NCI-H748 (cell line): ENCODE measurements at regions not wholly inside any gene's neighbourhood (a gene's known extent, or its start where the extent isn't known, plus 50 kb on each side); places are given as distances from the start of the nearest gene placed in this dataset.
"Not testable (repeated sequence)": the region's sequence is repeated elsewhere in the genome, so short reads cannot be mapped to it uniquely, and the experiment has no call there.

Source experiments
- DNase-seq: peaks from one replicate; lab custom pipeline; 2025; ENCODE audit not compliant: unreplicated experiment; lab: John Stamatoyannopoulos, UW

- no peak for DNase-seq
Observed at GRCh38 chr3:82128271-82128670, 366.8 kb upstream of the GBE1 start.

DNA sequence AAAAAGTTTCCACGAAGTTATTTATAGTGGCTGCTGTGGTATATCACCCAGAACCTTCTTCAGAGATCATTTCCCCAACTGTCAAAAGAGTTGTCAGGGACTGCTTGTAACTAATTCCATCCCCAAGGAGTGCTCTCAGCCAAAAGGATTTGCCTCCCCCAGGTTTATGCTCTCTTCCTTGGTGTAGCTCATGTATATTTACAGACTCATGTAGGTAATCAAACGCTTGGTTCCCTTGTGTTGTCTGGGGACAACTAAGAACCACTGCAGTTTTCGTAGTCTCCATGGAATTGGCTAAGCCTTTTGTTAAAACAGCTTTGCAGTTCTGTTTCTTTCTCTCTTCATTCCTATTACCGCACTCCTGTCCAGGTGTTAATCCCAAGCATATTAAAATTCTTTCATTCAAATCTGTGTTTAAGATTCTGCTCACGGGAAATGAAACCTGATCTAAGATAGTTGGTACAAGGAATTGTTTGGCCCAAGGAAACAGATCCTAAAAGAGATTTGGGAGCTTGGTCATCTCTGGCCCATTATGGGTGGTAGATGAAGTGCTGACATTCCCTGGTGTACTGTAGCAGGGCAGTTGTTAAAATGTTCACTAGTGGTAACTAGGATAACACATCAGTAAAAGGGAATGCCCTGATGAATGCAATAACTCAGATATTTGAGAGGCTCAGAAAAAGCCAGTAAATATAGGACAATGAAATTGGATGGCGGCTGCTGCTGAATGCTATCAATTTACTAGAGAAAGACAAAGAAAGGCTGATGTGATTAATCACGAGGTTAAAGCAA, 361.3 kb upstream of the GBE1 start:
- DNase-seq = no peak

GRCh38 chr3:82114589-82114988, 353.1 kb upstream of the GBE1 start:
- no peak for DNase-seq

DNA sequence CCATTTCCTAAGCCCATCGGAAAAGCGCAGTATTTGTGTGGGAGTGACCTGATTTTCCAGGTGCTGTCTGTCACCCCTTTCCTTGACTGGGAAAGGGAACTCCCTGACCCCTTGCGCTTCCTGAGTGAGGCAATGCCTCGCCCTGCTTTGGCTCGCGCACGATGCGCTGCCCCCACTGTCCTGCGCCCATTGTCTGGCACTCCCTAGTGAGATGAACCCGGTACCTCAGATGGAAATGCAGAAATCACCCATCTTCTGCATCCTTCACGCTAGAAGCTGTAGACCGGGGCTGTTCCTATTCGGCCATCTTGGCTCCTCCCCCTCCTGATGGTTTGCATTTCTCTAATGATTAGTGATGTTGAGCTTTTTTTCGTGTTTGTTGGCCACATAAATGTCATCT, 349.3 kb upstream of the GBE1 start:
- DNase-seq = not testable (repeated sequence)

GRCh38 chr3:82103241-82103640, 341.8 kb upstream of the GBE1 start:
- DNase-seq = no peak

- DNase-seq = no peak
Observed at GRCh38 chr3:82100378-82100777, 338.9 kb upstream of the GBE1 start.

DNA sequence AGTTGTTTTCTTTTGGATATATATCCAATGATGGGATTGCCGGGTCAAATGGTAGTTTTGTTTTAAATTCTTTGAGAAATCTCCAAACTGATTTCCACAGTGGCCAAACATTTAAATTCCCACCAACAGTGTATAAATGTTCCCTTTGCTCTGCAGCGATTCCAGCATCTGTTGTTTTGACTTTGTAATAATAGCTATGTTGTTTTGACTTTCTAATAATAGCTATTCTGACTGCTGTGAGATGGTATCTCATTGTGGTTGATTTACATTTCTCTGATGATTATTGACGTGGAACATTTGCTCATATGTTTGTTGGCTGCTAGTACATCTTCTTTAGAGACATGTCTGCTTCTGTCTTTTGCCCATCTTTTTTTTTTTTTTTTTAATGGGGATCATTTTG, 332.2 kb upstream of the GBE1 start:
- no peak for DNase-seq

- DNase-seq = no peak
Observed at GRCh38 chr3:82088749-82089148, 327.3 kb upstream of the GBE1 start.

DNA sequence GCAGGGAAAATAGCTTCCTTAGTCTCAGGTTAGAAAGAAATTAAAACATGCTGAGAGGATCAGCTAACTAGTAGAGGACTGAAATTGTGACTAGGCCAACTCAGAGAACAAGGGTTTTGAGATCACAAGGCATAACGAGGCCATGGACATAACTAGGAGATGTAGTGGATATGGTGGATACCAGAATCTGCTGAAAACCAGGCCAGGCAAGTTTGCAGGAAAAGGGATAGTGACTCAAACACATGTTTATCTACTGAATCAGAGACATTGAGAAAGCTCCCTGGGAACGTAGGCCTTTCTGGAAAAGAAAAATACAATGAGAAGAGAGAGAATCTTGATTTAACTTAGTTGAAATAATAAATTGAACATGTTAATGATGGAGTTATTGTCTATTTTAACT, 326.5 kb upstream of the GBE1 start:
- DNase-seq = no peak

- no peak for DNase-seq
Observed at GRCh38 chr3:82085851-82086475, 324.5 kb upstream of the GBE1 start.

GRCh38 chr3:82085356-82085755, 323.9 kb upstream of the GBE1 start:
- DNase-seq = no peak

- no peak for DNase-seq
Observed at GRCh38 chr3:82084824-82085223, 323.4 kb upstream of the GBE1 start.

- no peak for DNase-seq
Observed at GRCh38 chr3:82082796-82083195, 321.4 kb upstream of the GBE1 start.

GRCh38 chr3:82081351-82081750, 319.9 kb upstream of the GBE1 start:
- peak; percentile 7 for DNase-seq

- DNase-seq = no peak
Observed at GRCh38 chr3:82080792-82081191, 319.3 kb upstream of the GBE1 start.

- DNase-seq = no peak
Observed at GRCh38 chr3:82080261-82080660, 318.8 kb upstream of the GBE1 start.

GRCh38 chr3:82079335-82079890, 318.0 kb upstream of the GBE1 start:
- DNase-seq = no peak

DNA sequence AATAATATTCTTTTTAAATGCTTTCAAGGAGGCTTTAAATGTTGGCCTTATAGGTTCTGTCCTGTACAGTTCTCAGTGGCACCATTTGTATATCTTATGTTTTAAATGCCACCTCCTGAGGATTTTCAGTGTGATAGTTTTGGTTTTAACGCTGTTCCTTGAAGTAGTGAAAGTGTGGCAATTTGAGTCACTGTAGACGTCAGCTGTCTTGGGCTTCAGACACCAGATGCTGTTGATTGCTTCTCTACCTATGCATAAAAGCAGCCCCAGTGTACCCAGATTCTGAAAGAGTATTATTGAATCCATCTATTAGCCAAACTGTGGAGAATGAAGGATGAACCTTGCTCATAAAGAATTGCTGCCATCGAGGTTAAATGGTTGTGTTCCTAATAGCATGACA, 316.8 kb upstream of the GBE1 start:
- no peak for DNase-seq

DNA sequence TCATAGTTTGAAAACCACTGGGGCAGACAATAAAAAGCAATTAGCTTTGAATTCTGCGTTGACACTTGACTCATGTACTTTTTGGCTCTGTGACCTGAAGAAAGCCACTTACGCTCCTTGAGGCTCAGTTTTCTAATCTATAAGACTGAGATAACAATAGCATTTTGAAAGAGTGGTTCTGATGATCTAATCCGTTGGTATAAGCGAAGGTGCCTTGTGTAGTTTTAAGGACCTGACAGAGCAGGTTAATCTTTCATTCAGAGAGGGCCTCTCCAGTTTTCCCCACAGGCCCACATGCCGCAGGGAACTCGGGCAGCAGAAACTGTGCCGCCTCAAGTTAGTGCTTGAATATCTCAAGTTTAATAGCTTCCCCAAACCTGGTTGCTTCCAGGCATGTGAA, 306.0 kb upstream of the GBE1 start:
- DNase-seq = no peak

DNA sequence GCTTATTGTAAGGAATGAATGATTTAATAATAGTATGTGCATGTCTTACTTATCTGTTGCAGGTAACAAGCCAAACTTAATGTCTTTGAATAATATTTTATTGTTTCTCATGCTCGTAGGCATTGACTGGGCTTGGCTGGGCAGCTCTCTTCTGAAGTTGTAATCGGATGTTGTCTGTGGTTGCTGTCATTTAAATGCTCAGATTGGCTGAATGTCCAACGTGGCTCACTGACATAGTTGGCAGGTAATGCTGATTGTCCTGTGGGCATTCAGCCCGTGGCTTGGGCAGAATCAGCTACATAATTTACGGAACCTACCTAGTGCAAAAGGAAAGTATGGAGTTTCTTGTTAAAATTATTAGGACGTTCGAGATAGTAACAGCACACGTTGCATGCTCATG, 297.4 kb upstream of the GBE1 start:
- DNase-seq = no peak

DNA sequence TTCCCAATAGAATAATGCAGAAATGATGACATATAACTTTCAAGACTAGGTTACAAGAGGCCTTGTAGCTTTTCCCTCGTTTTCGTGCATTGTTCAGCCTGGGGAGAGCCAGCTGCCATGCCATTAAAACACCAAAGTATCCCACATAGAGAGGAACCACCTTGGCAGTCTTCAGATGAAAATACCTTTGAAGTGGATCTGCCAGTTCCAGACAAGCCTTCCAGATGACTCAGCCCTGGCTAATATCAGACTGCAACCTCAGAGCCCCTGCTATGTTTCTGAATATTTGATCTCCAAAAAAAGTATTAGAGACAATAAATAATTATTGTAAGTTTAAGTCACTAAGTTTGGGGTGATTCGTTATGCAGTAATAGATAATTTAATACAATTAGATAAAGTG, 294.3 kb upstream of the GBE1 start:
- no peak for DNase-seq

- no peak for DNase-seq
Observed at GRCh38 chr3:82054849-82055248, 293.4 kb upstream of the GBE1 start.

DNA sequence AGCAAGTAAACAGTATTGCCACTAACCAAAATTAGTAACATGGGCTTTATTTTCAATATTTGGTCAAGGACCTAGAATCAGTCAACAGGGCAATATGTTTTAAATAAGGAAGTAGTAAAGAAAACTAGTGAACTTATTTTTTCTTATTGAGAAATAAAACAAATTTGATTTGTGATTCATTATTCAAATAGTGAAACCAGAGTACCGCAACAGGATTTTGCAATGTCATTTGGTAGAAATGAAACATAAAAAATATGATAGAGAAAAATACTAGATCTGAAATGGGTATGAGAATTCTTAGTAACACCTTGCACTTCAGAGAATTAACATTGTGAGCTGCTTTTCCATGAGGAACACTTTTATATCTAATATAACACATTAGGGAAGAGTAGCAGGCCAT, 291.8 kb upstream of the GBE1 start:
- no peak for DNase-seq
